Loucy (cell line): ENCODE measurements at regions not wholly inside any gene's neighbourhood (a gene's known extent, or its start where the extent isn't known, plus 50 kb on each side); places are given as distances from the start of the nearest gene placed in this dataset.

Experiments used
- H2AFZ ChIP-seq: fragments of 200-600 bp; sonication (generic); 2 replicates; pipeline ENCODE4 v1.6.0; 2016; ENCODE audit warnings: antibody characterized with exemption, mild to moderate bottlenecking, low read length, moderate library complexity
- H3F3A ChIP-seq: fragments of 200-600 bp; 2 replicates; pipeline ENCODE4 v1.6.0; 2016; ENCODE audit warnings: antibody characterized with exemption, low read depth, mild to moderate bottlenecking
- H3K27me3 ChIP-seq: fragments of 200-600 bp; sonication (generic); 2 replicates; pipeline ENCODE4 v1.6.1; 2014; ENCODE audit warnings: low read length, mild to moderate bottlenecking; ENCODE audit not compliant: insufficient read depth, poor library complexity, severe bottlenecking
- H3K36me3 ChIP-seq: fragments of 200-600 bp; sonication (generic); 2 replicates; pipeline ENCODE4 v1.6.1; 2016; ENCODE audit warnings: low read length; ENCODE audit not compliant: insufficient read depth
- H3K4me1 ChIP-seq: fragments of 200-600 bp; sonication (generic); 2 replicates; pipeline ENCODE4 v1.5.1; 2014; ENCODE audit warnings: low read length, mild to moderate bottlenecking; ENCODE audit not compliant: insufficient read depth, poor library complexity, severe bottlenecking
- H3K4me2 ChIP-seq: fragments of 200-600 bp; sonication (generic); 2 replicates; pipeline ENCODE4 v1.6.0; 2014; ENCODE audit warnings: antibody characterized with exemption, low read length, low read depth, mild to moderate bottlenecking; ENCODE audit not compliant: poor library complexity, severe bottlenecking
- H3K4me3 ChIP-seq: fragments of 200-600 bp; sonication (generic); 2 replicates; pipeline ENCODE4 v1.5.1; 2014; ENCODE audit warnings: low read length, mild to moderate bottlenecking, mixed read lengths; ENCODE audit not compliant: poor library complexity, severe bottlenecking
- H3K79me2 ChIP-seq: fragments of 200-600 bp; sonication (generic); 2 replicates; pipeline ENCODE4 v1.6.1; 2014; ENCODE audit warnings: low read length; ENCODE audit not compliant: insufficient read depth
- H3K9ac ChIP-seq: fragments of 200-600 bp; sonication (generic); 2 replicates; pipeline ENCODE4 v1.6.0; 2014; ENCODE audit warnings: mild to moderate bottlenecking, low read depth, low read length, moderate library complexity; ENCODE audit not compliant: poor library complexity, severe bottlenecking
- H3K9me2 ChIP-seq: fragments of 200-600 bp; sonication (generic); replicated peaks from 2 replicates; pipeline ENCODE4 v1.6.1; 2016; ENCODE audit warnings: low read depth, low read length, mixed read lengths
- H3K9me3 ChIP-seq: fragments of 200-600 bp; sonication (generic); 2 replicates; pipeline ENCODE4 v1.6.1; 2014; ENCODE audit warnings: mild to moderate bottlenecking, antibody characterized with exemption, low read length, low read depth; ENCODE audit not compliant: insufficient read depth
- H4K20me1 ChIP-seq: fragments of 200-600 bp; sonication (generic); 2 replicates; pipeline ENCODE4 v1.6.0; 2014; ENCODE audit warnings: antibody characterized with exemption, low read length, mild to moderate bottlenecking; ENCODE audit not compliant: insufficient read depth, poor library complexity, severe bottlenecking
- CTCF ChIP-seq: fragments of 200-600 bp; sonication (generic); conservative IDR thresholded peaks from 2 replicates; pipeline ENCODE4 v1.5.1; 2014; ENCODE audit warnings: mild to moderate bottlenecking, antibody characterized with exemption, low read length
- EZH2phosphoT487 ChIP-seq: fragments of 200-600 bp; IDR thresholded peaks from 2 replicates; pipeline ENCODE4 v1.6.1; 2018; ENCODE audit warnings: antibody characterized with exemption, mild to moderate bottlenecking, moderate library complexity, borderline replicate concordance

- H2AFZ ChIP-seq = no peak overlapping the region
- no peak overlapping the region for H3K4me3 ChIP-seq
- no peaks in the 10 kb centered on the region for H3K9me3 ChIP-seq
- H3K4me2 ChIP-seq = no peak overlapping the region
- H3K27me3 ChIP-seq = no peaks in the 10 kb centered on the region
- no peaks in the 10 kb centered on the region for H3F3A ChIP-seq
- no peaks in the 10 kb centered on the region for H4K20me1 ChIP-seq
- no peaks in the 10 kb centered on the region for H3K36me3 ChIP-seq
- H3K9me2 ChIP-seq = no peaks in the 10 kb centered on the region
- no peaks in the 10 kb centered on the region for H3K79me2 ChIP-seq
- H3K9ac ChIP-seq = no peak overlapping the region
- TF ChIP-seq EZH2phosphoT487 (no peak), CTCF (no peak)
- H3K4me1 ChIP-seq = no peaks in the 10 kb centered on the region
Observed at GRCh38 chr6:71130277-71130676, 158.3 kb upstream of the OGFRL1 start.

- no peak for TF ChIP-seq EZH2phosphoT487
- no peak for TF ChIP-seq CTCF
Observed at GRCh38 chr6:71134929-71135642, 153.5 kb upstream of the OGFRL1 start.

GRCh38 chr6:71137973-71138372 is 150.6 kb upstream of the OGFRL1 start:
- Histone ChIP-seq H3K4me1 (no peaks in the 10 kb centered on the region), H3K79me2 (no peaks in the 10 kb centered on the region), H2AFZ (no peak overlapping the region), H3K9ac (no peak overlapping the region), H3K27me3 (no peaks in the 10 kb centered on the region), H3K9me3 (no peaks in the 10 kb centered on the region), H3K36me3 (no peaks in the 10 kb centered on the region), H3K9me2 (no peaks in the 10 kb centered on the region), H3K4me3 (no peak overlapping the region), H3F3A (no peaks in the 10 kb centered on the region), H3K4me2 (no peak overlapping the region), H4K20me1 (no peaks in the 10 kb centered on the region)
- TF ChIP-seq CTCF (no peak), EZH2phosphoT487 (no peak)

More at GRCh38 chr6:71134929-71135642, 153.5 kb upstream of the OGFRL1 start:
- H3K79me2 ChIP-seq = no peaks in the 10 kb centered on the region
- no peaks in the 10 kb centered on the region for H3K9me2 ChIP-seq
- H3K4me3 ChIP-seq = no peak overlapping the region
- H3K9me3 ChIP-seq = no peaks in the 10 kb centered on the region
- H3K4me1 ChIP-seq = no peaks in the 10 kb centered on the region
- no peak overlapping the region for H3K9ac ChIP-seq
- H3F3A ChIP-seq = no peaks in the 10 kb centered on the region
- no peak overlapping the region for H2AFZ ChIP-seq
- no peaks in the 10 kb centered on the region for H4K20me1 ChIP-seq
- no peaks in the 10 kb centered on the region for H3K27me3 ChIP-seq
- H3K36me3 ChIP-seq = no peaks in the 10 kb centered on the region
- no peak overlapping the region for H3K4me2 ChIP-seq
